ENCODE measurements at regions not wholly inside any gene's neighbourhood (a gene's known extent, or its start where the extent isn't known, plus 50 kb on each side); places are given as distances from the start of the nearest gene placed in this dataset.

DNA sequence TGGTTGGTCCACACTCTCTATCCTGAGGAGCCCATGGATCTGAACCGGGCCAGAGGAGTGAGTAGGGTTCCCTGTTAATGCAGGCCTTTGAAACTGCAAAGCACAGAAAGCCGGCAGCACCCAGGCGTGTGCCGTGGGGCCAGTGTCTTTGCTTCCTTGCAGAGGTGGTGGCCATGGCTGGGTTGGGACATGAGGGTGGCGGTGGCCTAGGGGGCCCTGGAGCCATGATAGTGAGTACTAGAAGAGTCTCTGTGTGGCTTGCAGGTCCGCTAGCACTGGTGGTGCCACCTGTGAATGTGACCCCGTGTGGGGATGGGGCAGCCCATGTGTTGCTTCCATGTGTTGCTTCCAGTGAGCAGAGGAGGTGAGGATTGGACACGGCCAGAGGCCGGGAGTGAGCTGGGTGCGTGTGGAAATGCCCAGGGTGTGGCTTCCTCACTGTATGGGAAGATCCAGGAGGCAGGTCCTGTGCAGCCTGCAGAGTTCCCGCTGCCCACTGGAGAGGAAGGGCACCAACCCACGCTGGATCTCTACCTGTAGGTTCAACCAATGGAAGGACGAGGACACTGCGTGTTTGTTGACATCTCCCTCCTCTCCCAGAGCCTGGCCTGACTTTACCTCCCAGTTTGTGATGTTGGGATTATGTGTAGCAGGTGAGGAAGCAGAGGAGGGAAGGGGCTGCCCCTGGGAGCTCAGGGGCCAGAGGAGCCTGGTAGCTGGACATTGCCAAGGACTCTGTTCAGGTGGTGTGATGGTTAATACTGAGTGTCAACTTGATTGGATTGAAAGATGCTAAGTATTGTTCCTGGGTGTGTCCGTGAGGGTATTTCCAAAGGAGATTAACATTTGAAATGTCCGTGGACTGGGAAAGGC is 796.6 kb downstream of the TBC1D22A start:
- TF ChIP-seq, protein P1, sequence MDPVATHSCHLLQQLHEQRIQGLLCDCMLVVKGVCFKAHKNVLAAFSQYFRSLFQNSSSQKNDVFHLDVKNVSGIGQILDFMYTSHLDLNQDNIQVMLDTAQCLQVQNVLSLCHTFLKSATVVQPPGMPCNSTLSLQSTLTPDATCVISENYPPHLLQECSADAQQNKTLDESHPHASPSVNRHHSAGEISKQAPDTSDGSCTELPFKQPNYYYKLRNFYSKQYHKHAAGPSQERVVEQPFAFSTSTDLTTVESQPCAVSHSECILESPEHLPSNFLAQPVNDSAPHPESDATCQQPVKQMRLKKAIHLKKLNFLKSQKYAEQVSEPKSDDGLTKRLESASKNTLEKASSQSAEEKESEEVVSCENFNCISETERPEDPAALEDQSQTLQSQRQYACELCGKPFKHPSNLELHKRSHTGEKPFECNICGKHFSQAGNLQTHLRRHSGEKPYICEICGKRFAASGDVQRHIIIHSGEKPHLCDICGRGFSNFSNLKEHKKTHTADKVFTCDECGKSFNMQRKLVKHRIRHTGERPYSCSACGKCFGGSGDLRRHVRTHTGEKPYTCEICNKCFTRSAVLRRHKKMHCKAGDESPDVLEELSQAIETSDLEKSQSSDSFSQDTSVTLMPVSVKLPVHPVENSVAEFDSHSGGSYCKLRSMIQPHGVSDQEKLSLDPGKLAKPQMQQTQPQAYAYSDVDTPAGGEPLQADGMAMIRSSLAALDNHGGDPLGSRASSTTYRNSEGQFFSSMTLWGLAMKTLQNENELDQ (tag by site-specific recombination; IDR thresholded peaks at IDR 0.05; ENCODE audit: low read depth): no peak
- no peak for TF ChIP-seq ZNF571 (tag by site-specific recombination; IDR thresholded peaks at IDR 0.05)
- no peak for TF ChIP-seq SCRT2 (tag by site-specific recombination; IDR thresholded peaks at IDR 0.05)
- TF ChIP-seq EGR2 (tag by site-specific recombination; IDR thresholded peaks at IDR 0.05; ENCODE audit: low read depth): no peak
- no peak for TF ChIP-seq PATZ1 (tag by site-specific recombination; IDR thresholded peaks at IDR 0.05)
- no peak for TF ChIP-seq ZNF24 (tag by site-specific recombination; IDR thresholded peaks at IDR 0.05)
- Histone ChIP-seq H3K4me3 (ENCODE audit: low read depth, low read length) (no peak overlapping the region), H3K36me3 (ENCODE audit: control insufficient read depth in 2 of 2, insufficient read depth in 1 of 2, low read length in 2 of 2) (no peaks in the 10 kb centered on the region), H3K27ac (ENCODE audit: extremely low read depth, low read depth, low read length) (no peak overlapping the region), H3K4me1 (ENCODE audit: control insufficient read depth, insufficient read depth, low read length) (no peaks in the 10 kb centered on the region), H3K9me3 (ENCODE audit: control insufficient read depth, insufficient read depth, low read depth, low read length) (no peaks in the 10 kb centered on the region)
- CTCF ChIA-PET: interaction anchor here (0.7 kb wide), 1 partner anchor 294 kb away, joined by 4 read pairs; no protein-coding TSS in a partner anchor
- POLR2A ChIA-PET: no interaction called here

DNA sequence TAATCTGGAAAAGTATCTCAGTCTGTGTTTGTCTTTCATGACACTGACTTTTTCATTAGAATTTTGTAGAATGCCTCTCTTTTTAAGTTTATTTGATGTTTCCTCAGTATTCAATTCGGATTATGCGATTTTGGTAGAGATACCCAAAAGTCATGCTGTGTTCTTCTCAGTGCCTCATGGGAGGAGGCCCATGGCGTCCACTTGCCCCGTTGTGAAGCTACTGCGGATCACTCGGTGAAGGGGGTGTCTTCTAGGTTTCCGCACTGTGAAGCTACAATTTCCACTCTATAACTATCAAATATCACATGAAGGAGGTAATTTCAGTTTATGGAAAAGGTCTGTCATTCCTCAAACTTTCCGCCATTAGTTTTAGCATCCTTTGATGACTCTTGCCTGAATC is 794.0 kb downstream of the TBC1D22A start:
- Histone ChIP-seq H3K4me1 (ENCODE audit: control insufficient read depth, insufficient read depth, low read length) (no peaks in the 10 kb centered on the region), H3K27ac (ENCODE audit: extremely low read depth, low read depth, low read length) (no peak overlapping the region), H3K9me3 (ENCODE audit: control insufficient read depth, insufficient read depth, low read depth, low read length) (no peaks in the 10 kb centered on the region), H3K36me3 (ENCODE audit: control insufficient read depth in 2 of 2, insufficient read depth in 1 of 2, low read length in 2 of 2) (no peaks in the 10 kb centered on the region), H3K4me3 (ENCODE audit: low read depth, low read length) (no peak overlapping the region)
- TF ChIP-seq ZSCAN30 (tag by site-specific recombination; IDR thresholded peaks at IDR 0.05) (no peak), HOXD13 (CRISPR knock-in tag; IDR thresholded peaks at IDR 0.05; ENCODE audit: borderline replicate concordance) (no peak), EGR2 (tag by site-specific recombination; IDR thresholded peaks at IDR 0.05; ENCODE audit: low read depth) (no peak), ZNF223 (tag by site-specific recombination; IDR thresholded peaks at IDR 0.05) (no peak), ZNF184 (tag by site-specific recombination; IDR thresholded peaks at IDR 0.05) (no peak), PRDM6 (tag by site-specific recombination; IDR thresholded peaks at IDR 0.05) (no peak), ZNF529 (tag by site-specific recombination; IDR thresholded peaks at IDR 0.05; ENCODE audit: insufficient replicate concordance) (no peak), IKZF3 (tag by site-specific recombination; IDR thresholded peaks at IDR 0.05) (no peak), ZNF677 (tag by site-specific recombination; IDR thresholded peaks at IDR 0.05) (no peak), ZNF2 (tag by site-specific recombination; IDR thresholded peaks at IDR 0.05) (no peak), SCRT2 (tag by site-specific recombination; IDR thresholded peaks at IDR 0.05) (no peak), ZNF114 (tag by site-specific recombination; IDR thresholded peaks at IDR 0.05) (no peak), ZNF174 (tag by site-specific recombination; IDR thresholded peaks at IDR 0.05) (no peak), ZNF274 (IDR thresholded peaks at IDR 0.05; ENCODE audit: low read length) (no peak), ZNF274 (tag by site-specific recombination; IDR thresholded peaks at IDR 0.05; ENCODE audit: borderline replicate concordance) (no peak)
- ChIA-PET CTCF (no interaction called here), POLR2A (no interaction called here)
